DMS53 treated with DMSO at 0.1 percent for 48 hours (cell line): ENCODE measurements at regions not wholly inside any gene's neighbourhood (a gene's known extent, or its start where the extent isn't known, plus 50 kb on each side); places are given as distances from the start of the nearest gene placed in this dataset.
A peak's percentile ranks its signal among the peaks of the same experiment; 100 is the strongest.

Source experiments
- DNase-seq: peaks from one replicate; lab custom pipeline; 2025; ENCODE audit not compliant: unreplicated experiment; lab: John Stamatoyannopoulos, UW

GRCh38 chr2:65483763-65484162 lies 51.4 kb upstream of the SPRED2 start:
- DNase-seq, result no peak

GRCh38 chr2:65482971-65483370 lies 50.6 kb upstream of the SPRED2 start:
- DNase-seq, result peak; percentile 63
